ENCODE measurements at regions not wholly inside any gene's neighbourhood (a gene's known extent, or its start where the extent isn't known, plus 50 kb on each side); places are given as distances from the start of the nearest gene placed in this dataset.

DNA sequence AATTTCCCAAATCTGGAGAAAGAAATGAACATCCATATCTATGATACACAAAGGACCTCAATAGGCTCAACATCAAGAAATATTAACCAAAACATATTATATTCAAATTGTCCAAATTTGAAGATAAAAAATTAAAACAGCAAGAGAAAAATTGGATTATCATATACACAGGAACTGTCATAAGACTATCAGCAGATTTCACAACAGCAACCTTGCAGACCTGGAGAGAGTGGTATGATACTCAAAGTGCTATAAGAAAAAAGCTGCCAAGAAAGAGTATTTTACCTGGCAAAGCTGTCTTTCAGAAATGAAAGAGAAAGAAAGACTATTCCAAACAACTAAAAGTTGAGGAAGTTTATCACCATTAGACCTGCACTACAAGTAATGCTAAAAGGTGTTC lies 711.9 kb upstream of the RAB6C start:
- Histone ChIP-seq H3K27me3 (replicated peaks; ENCODE audit: control insufficient read depth, insufficient read depth, low read length) (no peaks in the 10 kb centered on the region), H3K36me3 (ENCODE audit: control insufficient read depth, insufficient read depth, low read length) (no peaks in the 10 kb centered on the region), H3K4me1 (no peaks in the 10 kb centered on the region), H3K4me3 (ENCODE audit: low read depth, low read length) (no peak overlapping the region), H3K9me3 (peaks cover 12% of the 10 kb centered on the region; the same call in 1 of the 2 replicates)
- no peaks in the 10 kb centered on the region for H3K4me1 Mint-ChIP-seq (ENCODE audit: low read depth, unreplicated experiment)
- no peaks in the 10 kb centered on the region for H3K36me3 Mint-ChIP-seq (ENCODE audit: insufficient read depth, unreplicated experiment)
- TF ChIP-seq, protein P1, sequence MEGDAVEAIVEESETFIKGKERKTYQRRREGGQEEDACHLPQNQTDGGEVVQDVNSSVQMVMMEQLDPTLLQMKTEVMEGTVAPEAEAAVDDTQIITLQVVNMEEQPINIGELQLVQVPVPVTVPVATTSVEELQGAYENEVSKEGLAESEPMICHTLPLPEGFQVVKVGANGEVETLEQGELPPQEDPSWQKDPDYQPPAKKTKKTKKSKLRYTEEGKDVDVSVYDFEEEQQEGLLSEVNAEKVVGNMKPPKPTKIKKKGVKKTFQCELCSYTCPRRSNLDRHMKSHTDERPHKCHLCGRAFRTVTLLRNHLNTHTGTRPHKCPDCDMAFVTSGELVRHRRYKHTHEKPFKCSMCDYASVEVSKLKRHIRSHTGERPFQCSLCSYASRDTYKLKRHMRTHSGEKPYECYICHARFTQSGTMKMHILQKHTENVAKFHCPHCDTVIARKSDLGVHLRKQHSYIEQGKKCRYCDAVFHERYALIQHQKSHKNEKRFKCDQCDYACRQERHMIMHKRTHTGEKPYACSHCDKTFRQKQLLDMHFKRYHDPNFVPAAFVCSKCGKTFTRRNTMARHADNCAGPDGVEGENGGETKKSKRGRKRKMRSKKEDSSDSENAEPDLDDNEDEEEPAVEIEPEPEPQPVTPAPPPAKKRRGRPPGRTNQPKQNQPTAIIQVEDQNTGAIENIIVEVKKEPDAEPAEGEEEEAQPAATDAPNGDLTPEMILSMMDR (IDR thresholded peaks at IDR 0.05; ENCODE audit: insufficient read depth in 1 of 2, low read depth in 1 of 2, low read length in 1 of 2, severe bottlenecking in 1 of 2, unreplicated experiment in 1 of 2) = no peak
- POLR2A ChIA-PET = no interaction called here
- intact Hi-C loops (cut with micrococcal nuclease; ENCODE audit: unreplicated experiment) = no loop called here
- DNase-seq = no peak
- H3K27ac Mint-ChIP-seq (ENCODE audit: unreplicated experiment) = no peak overlapping the region
- H3K27me3 Mint-ChIP-seq (ENCODE audit: insufficient read depth, unreplicated experiment) = peaks cover 4% of the 10 kb centered on the region
- peaks cover 38% of the 10 kb centered on the region for H3K9me3 Mint-ChIP-seq (ENCODE audit: unreplicated experiment)
- no TSS peak for BruUV-seq (replicated peaks)
- CTCF ChIA-PET = no interaction called here
- no peak overlapping the region for H3K4me3 Mint-ChIP-seq (ENCODE audit: unreplicated experiment)

DNA sequence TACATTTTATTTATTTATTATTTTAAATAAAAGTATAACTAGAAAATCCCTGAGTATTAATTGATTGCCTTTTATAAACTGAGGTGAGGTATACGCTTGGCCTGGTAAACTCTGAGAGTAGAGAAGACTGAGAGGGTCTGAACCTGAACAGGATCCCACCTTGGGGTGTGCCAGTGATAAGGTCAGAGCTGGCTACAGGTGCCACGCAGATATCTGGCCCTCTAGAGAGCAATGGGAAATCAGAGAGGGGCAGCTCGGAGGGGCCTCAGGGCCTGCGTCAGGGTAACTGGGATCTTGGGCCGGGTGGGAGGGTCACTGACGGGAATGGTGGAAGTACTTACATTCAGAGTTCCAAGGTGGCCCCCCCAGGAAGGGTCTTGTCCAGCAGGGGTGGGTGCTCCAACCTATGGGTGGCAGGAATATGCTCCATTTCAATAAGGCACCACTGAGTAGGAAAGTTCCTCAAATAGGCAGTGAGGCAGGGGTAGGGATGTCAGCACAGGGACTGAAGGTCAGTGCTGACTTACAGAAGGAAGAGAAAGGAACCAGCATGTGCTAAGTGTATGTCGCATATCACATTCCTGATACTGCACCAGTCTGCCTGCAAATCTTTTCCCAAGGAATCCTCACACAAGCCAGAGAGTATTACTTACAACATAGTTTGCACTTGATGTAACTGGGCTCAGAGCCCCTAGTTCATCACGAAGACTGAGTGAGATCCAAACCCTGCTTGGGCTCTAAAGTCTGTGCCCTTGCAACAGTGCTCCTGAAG lies 706.0 kb upstream of the RAB6C start:
- H3K27me3 ChIP-seq (replicated peaks; ENCODE audit: control insufficient read depth, insufficient read depth, low read length) = no peaks in the 10 kb centered on the region
- Mint-ChIP-seq H3K27me3 (ENCODE audit: insufficient read depth, unreplicated experiment) (peaks cover 2% of the 10 kb centered on the region), H3K9me3 (ENCODE audit: unreplicated experiment) (peaks cover 18% of the 10 kb centered on the region), H3K4me1 (ENCODE audit: low read depth, unreplicated experiment) (no peaks in the 10 kb centered on the region), H3K36me3 (ENCODE audit: insufficient read depth, unreplicated experiment) (no peaks in the 10 kb centered on the region), H3K27ac (ENCODE audit: unreplicated experiment) (no peak overlapping the region), H3K4me3 (ENCODE audit: unreplicated experiment) (no peak overlapping the region)
- intact Hi-C loops (cut with micrococcal nuclease; ENCODE audit: unreplicated experiment) = no loop called here
- ChIA-PET POLR2A (no interaction called here), CTCF (no interaction called here)
- H3K4me3 ChIP-seq (ENCODE audit: low read depth, low read length) = no peak overlapping the region
- TF ChIP-seq, protein P1 (IDR thresholded peaks at IDR 0.05; ENCODE audit: insufficient read depth in 1 of 2, low read depth in 1 of 2, low read length in 1 of 2, severe bottlenecking in 1 of 2, unreplicated experiment in 1 of 2) = no peak
- BruUV-seq (replicated peaks) = no TSS peak
- H3K36me3 ChIP-seq (ENCODE audit: control insufficient read depth, insufficient read depth, low read length) = no peaks in the 10 kb centered on the region
- H3K9me3 ChIP-seq = no peaks in the 10 kb centered on the region; the same call in 1 of the 2 replicates
- no peak for DNase-seq
- no peaks in the 10 kb centered on the region for H3K4me1 ChIP-seq

DNA sequence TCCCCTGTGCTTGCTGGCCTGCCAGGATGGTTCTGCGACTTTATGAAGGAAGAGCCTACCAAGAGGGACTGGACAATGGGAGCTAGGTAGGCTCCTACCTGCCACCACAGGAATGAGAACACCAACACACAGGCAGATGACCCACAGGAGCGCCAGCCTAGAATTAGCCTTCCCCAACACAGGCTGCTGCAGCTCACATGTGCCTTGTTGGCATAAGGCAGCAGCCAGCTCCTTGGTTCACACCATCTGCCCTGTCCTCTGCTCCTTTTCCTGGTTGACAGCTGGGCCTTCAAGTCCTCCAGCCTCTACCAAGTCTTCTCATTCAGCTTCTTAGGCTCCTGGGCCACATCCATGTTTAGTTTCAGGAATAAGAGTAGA lies 705.4 kb upstream of the RAB6C start:
- CTCF ChIA-PET = no interaction called here
- Mint-ChIP-seq H3K27ac (ENCODE audit: unreplicated experiment) (no peak overlapping the region), H3K4me1 (ENCODE audit: low read depth, unreplicated experiment) (no peaks in the 10 kb centered on the region), H3K9me3 (ENCODE audit: unreplicated experiment) (peaks cover 17% of the 10 kb centered on the region), H3K4me3 (ENCODE audit: unreplicated experiment) (no peak overlapping the region), H3K36me3 (ENCODE audit: insufficient read depth, unreplicated experiment) (no peaks in the 10 kb centered on the region), H3K27me3 (ENCODE audit: insufficient read depth, unreplicated experiment) (peaks cover 2% of the 10 kb centered on the region)
- H3K27me3 ChIP-seq (replicated peaks; ENCODE audit: control insufficient read depth, insufficient read depth, low read length) = no peaks in the 10 kb centered on the region
- H3K36me3 ChIP-seq (ENCODE audit: control insufficient read depth, insufficient read depth, low read length) = no peaks in the 10 kb centered on the region
- no peak overlapping the region for H3K4me3 ChIP-seq (ENCODE audit: low read depth, low read length)
- BruUV-seq (replicated peaks) = no TSS peak
- POLR2A ChIA-PET = no interaction called here
- no peak for DNase-seq
- H3K9me3 ChIP-seq = no peaks in the 10 kb centered on the region; the same call in 1 of the 2 replicates
- intact Hi-C loops (cut with micrococcal nuclease; ENCODE audit: unreplicated experiment) = no loop called here
- no peaks in the 10 kb centered on the region for H3K4me1 ChIP-seq
- TF ChIP-seq, protein P1 (IDR thresholded peaks at IDR 0.05; ENCODE audit: insufficient read depth in 1 of 2, low read depth in 1 of 2, low read length in 1 of 2, severe bottlenecking in 1 of 2, unreplicated experiment in 1 of 2) = no peak

All from Caco-2 (cell line).